DND-41 (cell line): ENCODE measurements at regions not wholly inside any gene's neighbourhood (a gene's known extent, or its start where the extent isn't known, plus 50 kb on each side); places are given as distances from the start of the nearest gene placed in this dataset.

Source experiments
- CTCF ChIP-seq: IDR thresholded peaks from 2 replicates; pipeline ENCODE4 v1.5.1; 2012; ENCODE audit warnings: borderline replicate concordance, low read length, moderate library complexity, mild to moderate bottlenecking; ENCODE audit not compliant: poor library complexity, severe bottlenecking; ENCODE audit errors: extremely low read depth
- EZH2 ChIP-seq: IDR thresholded peaks from 3 replicates; pipeline ENCODE4 v1.6.1; 2012; ENCODE audit warnings: borderline replicate concordance, low read depth, mild to moderate bottlenecking, moderate library complexity, low read length, inconsistent platforms; ENCODE audit not compliant: severe bottlenecking

DNA sequence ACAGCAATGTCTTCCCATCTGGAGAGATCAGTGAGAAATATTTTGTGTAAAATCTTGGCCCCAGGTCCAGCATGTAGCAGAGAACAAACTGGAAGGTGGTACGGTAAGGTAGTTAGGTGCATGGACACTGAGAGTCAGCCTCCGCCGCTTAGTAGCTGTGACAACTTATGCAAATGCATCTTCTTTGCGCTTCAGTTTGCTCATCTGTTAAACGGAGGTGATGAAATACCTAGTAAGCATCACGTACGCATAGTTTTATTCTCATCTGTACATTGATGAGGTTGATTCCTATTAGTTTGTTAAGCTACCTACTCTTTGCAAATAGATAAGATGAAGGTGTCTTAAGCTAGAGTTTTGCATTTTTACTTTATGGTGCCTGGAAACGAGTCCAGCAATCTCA is 80.0 kb upstream of the MSX1 start:
- TF ChIP-seq EZH2 = no peak
- no peak for TF ChIP-seq CTCF
